Suppressor macrophage treated with lipopolysaccharide for 1 hour (primary cell): ENCODE measurements at regions not wholly inside any gene's neighbourhood (a gene's known extent, or its start where the extent isn't known, plus 50 kb on each side); places are given as distances from the start of the nearest gene placed in this dataset.
"Not testable (repeated sequence)": the region's sequence is repeated elsewhere in the genome, so short reads cannot be mapped to it uniquely, and the experiment has no call there.

Source experiments
- DNase-seq, 3 donors: peaks; one replicate each; pipeline ENCODE4 v3.0.0-alpha.2; 2020 to 2022

- peak; percentile 54 to 67 (median 58) for DNase-seq
Measured at GRCh38 chr7:136405931-136406777, 429.0 kb upstream of the MTPN start.

GRCh38 chr7:136403591-136403990 is 426.4 kb upstream of the MTPN start:
- no peak for DNase-seq

- no peak for DNase-seq
Measured at GRCh38 chr7:136400877-136401276, 423.7 kb upstream of the MTPN start.

- no peak for DNase-seq
Measured at GRCh38 chr7:136399385-136399784, 422.2 kb upstream of the MTPN start.

DNA sequence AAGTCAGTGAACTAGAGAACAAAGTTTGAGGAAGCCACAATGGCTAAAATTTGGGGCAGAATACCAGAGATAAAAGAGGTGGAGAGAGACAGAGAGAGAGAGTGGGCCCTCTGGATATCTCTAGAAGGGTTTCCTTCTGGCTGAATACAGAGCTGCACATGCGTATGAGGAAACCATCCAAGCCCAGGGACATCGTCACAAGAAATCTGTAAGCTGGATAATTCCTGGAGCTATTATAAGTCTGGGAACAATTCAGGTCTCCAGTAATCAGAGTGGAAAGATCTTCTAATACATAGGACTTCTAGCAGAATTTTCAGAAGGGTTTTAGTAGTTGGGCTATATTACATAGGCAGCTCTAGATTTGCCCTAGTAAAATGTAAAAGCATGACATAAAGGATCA is 415.7 kb upstream of the MTPN start:
- DNase-seq = no peak

DNA sequence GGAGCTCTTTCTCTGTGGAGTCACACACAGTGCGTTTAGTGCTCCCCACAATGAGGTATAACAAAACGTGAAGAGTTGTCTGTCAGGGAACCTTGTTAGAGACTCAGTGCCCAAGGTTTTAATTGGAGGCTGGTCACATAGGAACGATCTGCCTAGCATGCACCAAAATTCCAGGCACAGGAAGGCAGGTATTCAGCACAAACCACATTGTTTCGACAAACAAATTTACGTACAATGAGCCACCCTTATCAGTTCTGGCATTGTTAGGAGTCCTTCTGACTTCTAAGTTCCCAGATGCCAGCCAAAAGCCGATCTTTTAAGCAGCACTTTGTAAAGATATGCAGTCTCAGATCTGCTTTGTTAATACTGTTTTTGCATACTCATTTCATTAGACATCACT is 414.2 kb upstream of the MTPN start:
- DNase-seq = no peak

- no peak for DNase-seq
Measured at GRCh38 chr7:136389933-136390332, 412.8 kb upstream of the MTPN start.

- no peak for DNase-seq
Measured at GRCh38 chr7:136386876-136387275, 409.7 kb upstream of the MTPN start.

DNA sequence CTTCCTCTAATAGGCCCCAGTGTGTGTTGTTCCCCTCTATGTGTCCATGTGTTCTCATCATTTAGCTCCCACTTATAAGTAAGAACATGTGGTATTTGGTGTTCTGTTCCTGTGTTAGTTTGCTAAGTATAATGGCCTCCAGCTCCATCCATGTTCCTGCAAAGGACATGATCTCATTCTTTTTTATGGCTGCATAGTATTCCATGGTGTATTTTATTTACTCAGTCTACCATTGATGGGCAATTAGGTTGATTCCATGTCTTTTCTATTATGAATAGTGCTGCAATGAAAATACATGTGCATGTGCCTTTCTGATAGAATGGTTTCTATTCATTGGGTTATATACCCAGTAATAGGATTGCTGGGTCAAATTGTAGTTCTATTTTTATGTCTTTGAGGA is 394.2 kb upstream of the MTPN start:
- not testable (repeated sequence) for DNase-seq

GRCh38 chr7:136370137-136370536 is 393.0 kb upstream of the MTPN start:
- no peak for DNase-seq

- no peak for DNase-seq
Measured at GRCh38 chr7:136369225-136369624, 392.1 kb upstream of the MTPN start.

- DNase-seq = no peak
Measured at GRCh38 chr7:136359333-136359903, 382.3 kb upstream of the MTPN start.

DNA sequence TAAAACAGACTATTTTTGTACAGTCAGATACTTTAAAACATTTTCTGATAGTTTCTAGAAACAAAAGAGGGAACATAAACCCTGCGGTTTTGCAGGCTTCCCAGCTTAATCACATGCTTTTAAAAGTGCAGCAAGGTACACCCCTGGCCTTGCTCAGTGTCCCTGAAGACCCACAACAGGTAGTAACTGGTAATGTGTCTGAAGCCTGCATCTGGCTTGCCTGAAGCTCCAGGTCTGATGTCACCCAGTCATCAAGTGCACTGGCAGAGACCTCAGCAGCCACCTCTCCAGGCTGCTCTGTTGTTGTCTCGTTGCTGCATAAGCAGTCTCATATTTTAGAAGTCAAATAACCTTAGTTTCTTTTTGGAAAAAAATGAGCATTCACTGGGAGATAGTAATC is 376.1 kb upstream of the MTPN start:
- no peak for DNase-seq

DNA sequence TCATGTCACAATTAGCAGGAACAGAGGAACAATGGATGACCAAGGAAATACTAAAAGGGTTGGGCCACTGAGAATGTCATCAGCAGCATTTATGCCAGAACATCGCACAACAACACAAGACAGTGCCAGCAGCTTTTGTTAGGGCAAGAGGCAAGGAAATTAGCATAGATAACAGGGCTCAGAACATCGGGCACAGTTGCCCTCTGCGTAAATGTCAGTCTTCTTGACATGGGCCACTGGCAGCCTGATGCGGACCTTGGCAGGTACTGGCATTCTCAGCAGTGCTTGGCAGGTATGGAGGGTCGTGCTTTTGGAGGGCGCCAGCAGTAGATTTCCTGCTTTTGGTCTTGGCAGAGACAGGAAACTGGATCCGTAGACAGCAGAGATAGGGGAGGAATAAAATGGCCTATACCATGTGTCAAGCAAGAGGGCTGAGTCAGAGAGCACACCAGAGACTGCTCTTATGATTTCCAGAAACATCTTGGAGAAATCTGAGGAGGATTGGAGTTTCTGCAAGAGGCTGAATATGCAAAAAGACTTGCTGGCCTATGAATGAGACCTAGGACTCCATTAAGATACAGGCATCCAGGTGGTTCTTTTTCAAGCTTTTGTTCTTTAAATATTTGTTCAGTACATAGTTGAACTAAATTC is 371.5 kb upstream of the MTPN start:
- DNase-seq = no peak

DNA sequence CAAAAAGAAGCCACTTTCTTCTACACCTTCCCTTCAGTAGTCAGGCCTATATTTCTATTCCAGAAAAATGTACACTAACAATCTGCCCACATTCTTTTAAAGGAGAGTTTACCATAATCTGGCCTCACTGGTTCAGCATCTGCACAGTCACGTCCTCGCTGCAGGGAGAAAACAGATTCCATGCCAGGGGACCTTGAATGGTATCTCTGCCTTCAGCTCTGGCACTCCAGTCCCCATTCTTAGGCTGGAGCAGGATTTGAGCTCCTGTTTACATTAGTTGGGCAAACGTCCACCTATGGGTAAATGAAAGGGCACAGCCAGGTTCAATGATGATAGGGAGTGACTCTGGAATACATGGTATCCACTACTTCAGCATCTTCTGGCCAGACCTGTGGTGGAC is 371.0 kb upstream of the MTPN start:
- DNase-seq = no peak

GRCh38 chr7:136347488-136347887 is 370.3 kb upstream of the MTPN start:
- no peak for DNase-seq

- no peak for DNase-seq
Measured at GRCh38 chr7:136342251-136342650, 365.1 kb upstream of the MTPN start.

- DNase-seq = no peak
Measured at GRCh38 chr7:136339464-136339863, 362.3 kb upstream of the MTPN start.

GRCh38 chr7:136336932-136337331 is 359.8 kb upstream of the MTPN start:
- DNase-seq = no peak

DNA sequence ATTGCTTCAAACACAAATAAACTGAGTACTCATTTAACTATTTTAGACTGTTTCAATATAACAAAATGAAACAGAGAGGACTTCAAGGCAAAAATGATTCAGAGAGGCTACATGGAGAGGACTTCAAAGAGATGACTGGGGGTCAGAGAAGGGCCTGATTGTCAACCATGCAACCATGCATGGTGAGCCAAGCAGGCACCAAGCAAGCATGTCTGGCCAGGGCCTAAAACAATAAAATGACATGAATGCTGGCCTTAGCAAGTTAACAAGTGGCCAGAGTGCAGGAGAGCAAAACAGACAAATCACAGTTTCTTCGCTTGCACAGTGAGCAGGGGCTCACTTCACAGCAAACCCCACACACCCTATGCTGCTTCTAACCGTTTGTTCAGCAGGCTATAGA is 356.5 kb upstream of the MTPN start:
- no peak for DNase-seq

- DNase-seq = no peak
Measured at GRCh38 chr7:136326045-136326609, 349.0 kb upstream of the MTPN start.

DNA sequence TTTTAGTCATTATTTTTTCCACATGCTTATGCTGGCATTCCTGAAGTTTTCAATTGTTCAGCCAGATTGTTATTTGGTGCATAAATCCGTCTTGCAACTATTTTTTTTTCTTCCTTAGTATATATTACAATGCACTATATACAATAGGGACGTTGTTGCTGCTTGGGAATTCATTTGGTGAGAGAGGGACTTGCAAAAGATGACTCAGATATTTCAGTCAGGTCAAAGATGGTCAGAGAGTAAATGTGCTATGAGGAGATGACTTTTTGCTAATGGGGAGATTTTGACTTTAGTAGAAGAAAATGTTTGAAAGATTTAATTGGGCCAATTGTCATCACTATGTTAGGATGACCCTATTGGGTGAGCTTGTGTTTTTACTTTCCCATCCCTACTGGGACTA is 348.4 kb upstream of the MTPN start:
- DNase-seq = no peak

GRCh38 chr7:136325027-136325426 is 347.9 kb upstream of the MTPN start:
- no peak for DNase-seq
